Heart right ventricle (tissue), 16 donors: ENCODE measurements at regions not wholly inside any gene's neighbourhood (a gene's known extent, or its start where the extent isn't known, plus 50 kb on each side); places are given as distances from the start of the nearest gene placed in this dataset.

ENCODE experiments used
- ATAC-seq, 8 donors: fragments of 200-7000 bp; cut with Tn5 transposase; one replicate each; pipeline ENCODE4 v1.9.1; 2020; ENCODE audit warnings: mild to moderate bottlenecking in 8 of 8, moderate library complexity in 8 of 8, moderate number of reproducible peaks in 1 of 8
- DNase-seq, 2 donors: peaks; one replicate each; pipeline ENCODE4 v3.0.0-alpha.2; 2020
- H3K27ac ChIP-seq, 10 donors: fragments of 200-600 bp; sonication (generic) in 2 of 10; one replicate each; pipeline versions ENCODE4 v1.5.0 to v1.8.0; 2020 to 2022; ENCODE audit warnings: mild to moderate bottlenecking in 3 of 10
- H3K27me3 ChIP-seq, 7 donors: fragments of 200-600 bp; one replicate each; pipeline ENCODE4 v1.8.0; 2021 to 2022; ENCODE audit warnings: mild to moderate bottlenecking in 2 of 7
- H3K36me3 ChIP-seq, 9 donors: fragments of 200-600 bp; sonication (generic) in 1 of 9; one replicate each; pipeline versions ENCODE4 v1.5.0 to v1.8.0; 2020 to 2022; ENCODE audit warnings: mild to moderate bottlenecking in 2 of 9
- H3K4me1 ChIP-seq, 9 donors: fragments of 200-600 bp; sonication (generic) in 1 of 9; one replicate each; pipeline versions ENCODE4 v1.5.0 to v1.8.0; 2020 to 2022; ENCODE audit warnings: mild to moderate bottlenecking in 4 of 9
- H3K4me3 ChIP-seq, 10 donors: fragments of 200-600 bp; sonication (generic) in 2 of 10; one replicate each; pipeline versions ENCODE4 v1.5.0 to v1.8.0; 2020 to 2022; ENCODE audit warnings: mild to moderate bottlenecking in 7 of 10, moderate library complexity in 2 of 10
- H3K9me3 ChIP-seq, 11 donors: fragments of 200-600 bp in 10 of 11; sonication (generic) in 2 of 11; one replicate each; pipeline versions ENCODE4 v1.5.0 to v1.8.0; 2013 to 2022; ENCODE audit warnings: mild to moderate bottlenecking in 2 of 11, control low read depth in 1 of 11, moderate library complexity in 1 of 11
- WGBS, 2 donors: extraction: QIAGEN DNeasy Blood & Tissue Kit; methylation state at CpG; one replicate each; pipeline ENCODE4 v1.1.7; 2013; ENCODE audit warnings: inconsistent platforms in 1 of 2; 5-methylcytosine and 5-hydroxymethylcytosine counted together
- intact Hi-C, 10 donors: fragments of 100-400 bp; cut with DNase I; formaldehyde crosslinking; loops; one replicate each; pipeline versions ENCODE4 v1.11.1 to v1.14.2; 2022
- TF ChIP-seq, protein P1 (sequence below), 9 donors: fragments of 200-600 bp; sonication (generic) in 2 of 9; IDR thresholded peaks; one replicate each; pipeline versions ENCODE4 v1.5.0 to v1.8.0; 2021 to 2022; ENCODE audit warnings: antibody characterized with exemption in 9 of 9, mild to moderate bottlenecking in 5 of 9, moderate library complexity in 1 of 9
- donor health status: Arrhythmogenic right ventricular cardiomyopathy.
- donor health status: ischemic (EF 13 %, LVEDD 7.1; RV severe dilation, severe dysfunction).
- donor health status: healthy with polysubstance abuse.
- donor health status: DM: no; HTN: yes; CAD: no.
- donor health status: DM: no; HTN: no; CAD: no.
- donor health status: ischemic (EF 25% LVEDD 6.9; RV normal size, moderate dysfunction).
- donor health status: ischemic (EF 25% LVEDD 5.7; RV mildly dilated, moderate dysfunction).
- donor health status: healthy.
- donor health status: DM: yes; HTN: yes; CAD: no.
- donor health status: Ischemic cardiomyopathy.
- donor health status: ischemic (EF 35%, LVEDD 5.7; RV mildly dilated, moderate dysfunction).
- donor health status: nonischemic (EF 11% LVEDD 7.7; RV severe dilation, severe dysfunction).
- donor health status: DM: yes; HTN: yes; CAD: no.
- donor health status: PGD.
- donor health status: ischemic (EF 29% LVEDD 5.4; RV normal size, mild dysfunction).
- donor health status: nonischemic (EF 23%, LVEDD 6.1; RV moderate dilation, normal function).

DNA sequence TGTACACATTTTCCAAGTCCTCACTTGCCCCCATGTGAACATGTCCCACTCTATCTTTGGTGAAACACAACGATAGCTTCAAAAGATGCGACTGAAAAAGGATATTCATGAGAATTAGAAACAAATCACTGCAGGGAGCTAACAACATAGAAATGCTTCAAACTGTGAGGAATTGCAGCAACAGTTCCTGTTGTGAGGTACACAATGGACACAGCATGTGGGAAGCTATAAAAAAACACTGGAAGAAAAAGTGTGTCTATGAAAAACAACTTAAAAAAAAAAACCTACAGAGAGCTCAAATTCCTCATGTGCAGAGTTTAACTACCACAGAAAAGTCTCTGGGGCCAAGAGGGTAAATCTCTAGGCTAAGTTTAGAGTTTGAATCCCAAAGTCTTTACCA, 51.6 kb upstream of the BLTP1 start:
- H3K4me3 ChIP-seq, result no peak overlapping the region
- DNase-seq, result no peak

DNA sequence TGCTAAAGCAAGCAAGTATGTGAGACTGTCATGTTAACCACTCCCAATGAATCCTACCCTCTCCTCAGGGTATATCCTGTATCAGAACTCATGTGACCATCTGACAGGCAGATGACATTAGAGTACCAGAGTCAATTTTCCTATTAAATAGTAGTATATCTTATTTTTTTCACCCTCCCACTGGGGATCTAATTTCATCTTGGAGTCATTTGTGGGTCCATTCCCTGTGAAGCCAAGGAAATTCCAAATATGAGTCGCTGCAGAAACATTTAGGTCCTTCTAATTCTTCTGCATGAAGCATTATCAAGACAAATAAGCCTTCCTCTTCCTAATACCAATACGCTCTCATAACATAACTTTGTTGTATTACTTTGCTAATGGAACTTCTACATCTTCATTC, 52.2 kb upstream of the BLTP1 start:
- Histone ChIP-seq H3K27me3 (peaks cover 0 to 9% (median 6%) of the 10 kb centered on the region in 7 donors), H3K36me3 (no peaks in the 10 kb centered on the region), H3K4me1 (no peaks in the 10 kb centered on the region), H3K9me3 (no peaks in the 10 kb centered on the region), H3K27ac (no peak overlapping the region), H3K4me3 (no peak overlapping the region)
- DNase-seq, result no peak
- 80 to 82% methylated on average over 2 of the region's 2 CpGs for WGBS, 2 donors
- ATAC-seq, result no peak
- TF ChIP-seq, protein P1, sequence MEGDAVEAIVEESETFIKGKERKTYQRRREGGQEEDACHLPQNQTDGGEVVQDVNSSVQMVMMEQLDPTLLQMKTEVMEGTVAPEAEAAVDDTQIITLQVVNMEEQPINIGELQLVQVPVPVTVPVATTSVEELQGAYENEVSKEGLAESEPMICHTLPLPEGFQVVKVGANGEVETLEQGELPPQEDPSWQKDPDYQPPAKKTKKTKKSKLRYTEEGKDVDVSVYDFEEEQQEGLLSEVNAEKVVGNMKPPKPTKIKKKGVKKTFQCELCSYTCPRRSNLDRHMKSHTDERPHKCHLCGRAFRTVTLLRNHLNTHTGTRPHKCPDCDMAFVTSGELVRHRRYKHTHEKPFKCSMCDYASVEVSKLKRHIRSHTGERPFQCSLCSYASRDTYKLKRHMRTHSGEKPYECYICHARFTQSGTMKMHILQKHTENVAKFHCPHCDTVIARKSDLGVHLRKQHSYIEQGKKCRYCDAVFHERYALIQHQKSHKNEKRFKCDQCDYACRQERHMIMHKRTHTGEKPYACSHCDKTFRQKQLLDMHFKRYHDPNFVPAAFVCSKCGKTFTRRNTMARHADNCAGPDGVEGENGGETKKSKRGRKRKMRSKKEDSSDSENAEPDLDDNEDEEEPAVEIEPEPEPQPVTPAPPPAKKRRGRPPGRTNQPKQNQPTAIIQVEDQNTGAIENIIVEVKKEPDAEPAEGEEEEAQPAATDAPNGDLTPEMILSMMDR (IDR thresholded peaks at IDR 0.05), result no peak
- intact Hi-C loops, result no loop called here

More for the DNA sequence above, 51.6 kb upstream of the BLTP1 start:
- Histone ChIP-seq H3K36me3 (no peaks in the 10 kb centered on the region), H3K27me3 (peaks cover 0 to 9% (median 6%) of the 10 kb centered on the region in 7 donors), H3K27ac (no peak overlapping the region), H3K4me1 (no peaks in the 10 kb centered on the region), H3K9me3 (no peaks in the 10 kb centered on the region)
- WGBS, 2 donors, result 39 to 51% methylated on average over 2 of the region's 2 CpGs
- intact Hi-C loops, result no loop called here
- no peak for ATAC-seq
- TF ChIP-seq, protein P1 (IDR thresholded peaks at IDR 0.05), result no peak

DNA sequence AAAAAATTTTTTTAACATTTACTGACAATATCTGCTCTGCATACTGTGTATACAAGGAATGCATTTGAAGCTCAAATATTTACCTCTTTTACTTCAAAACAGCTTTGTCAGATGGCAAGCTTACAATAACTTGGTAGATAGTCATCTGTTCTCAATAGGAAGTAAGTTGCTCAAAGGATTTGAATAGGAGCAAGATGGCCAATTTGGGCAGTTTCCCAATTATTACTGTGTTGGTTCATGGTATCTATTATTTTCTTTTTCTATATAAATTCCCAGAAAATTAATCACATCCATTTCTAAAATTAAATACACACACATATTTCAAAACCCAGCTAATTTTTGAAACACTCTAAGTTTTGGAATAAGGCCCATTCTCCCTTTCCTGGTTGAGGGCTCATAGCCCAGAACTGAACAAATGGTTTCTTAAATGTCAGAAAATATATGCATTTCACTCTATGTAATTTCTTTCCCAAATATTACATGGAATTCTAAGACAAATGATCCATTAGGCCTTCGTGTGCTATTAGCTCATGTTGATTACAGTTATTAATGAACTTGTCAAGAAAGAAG, 60.2 kb upstream of the BLTP1 start:
- TF ChIP-seq, protein P1 (IDR thresholded peaks at IDR 0.05), result no peak
- WGBS, 2 donors, result 56 to 64% methylated on average over 1 of the region's 1 CpG

DNA sequence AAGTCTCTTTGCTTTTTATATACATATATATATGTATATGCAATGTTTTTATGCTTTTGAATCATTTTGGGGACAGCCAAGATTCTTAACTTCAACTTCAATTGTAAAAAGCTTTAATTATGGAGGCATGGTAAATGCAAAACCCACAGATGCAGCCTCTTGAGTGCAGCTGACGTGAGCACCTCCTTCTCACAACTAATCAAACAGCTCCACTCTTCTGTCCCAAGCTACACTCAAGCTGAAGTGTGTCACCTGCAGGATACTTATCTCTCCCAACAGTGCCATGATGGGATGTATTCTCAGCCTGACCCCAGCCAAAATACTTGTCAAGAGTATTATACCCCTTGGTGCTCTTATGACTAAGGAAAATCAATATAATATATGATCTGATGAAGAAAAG, 60.7 kb upstream of the BLTP1 start:
- Histone ChIP-seq H3K36me3 (no peaks in the 10 kb centered on the region), H3K27me3 (no peaks in the 10 kb centered on the region), H3K4me1 (peaks cover 0 to 7% (median 2%) of the 10 kb centered on the region in 9 donors), H3K9me3 (no peaks in the 10 kb centered on the region), H3K27ac (no peak overlapping the region), H3K4me3 (no peak overlapping the region)
- TF ChIP-seq, protein P1 (IDR thresholded peaks at IDR 0.05), result no peak
- intact Hi-C loops, result no loop called here
- WGBS, 2 donors, result 78 to 86% methylated on average over 1 of the region's 1 CpG
- ATAC-seq (no peak), DNase-seq (no peak)

More for the DNA sequence above, 60.2 kb upstream of the BLTP1 start:
- Histone ChIP-seq H3K27ac (no peak overlapping the region), H3K4me3 (no peak overlapping the region), H3K36me3 (no peaks in the 10 kb centered on the region), H3K9me3 (no peaks in the 10 kb centered on the region), H3K27me3 (no peaks in the 10 kb centered on the region), H3K4me1 (peaks cover 0 to 2% (median 0%) of the 10 kb centered on the region in 9 donors)
- ATAC-seq (no peak), DNase-seq (no peak)
- intact Hi-C loops, result no loop called here
